Psoas muscle (tissue), 7 donors: ENCODE measurements at regions not wholly inside any gene's neighbourhood (a gene's known extent, or its start where the extent isn't known, plus 50 kb on each side); places are given as distances from the start of the nearest gene placed in this dataset.
"Not testable (repeated sequence)": the region's sequence is repeated elsewhere in the genome, so short reads cannot be mapped to it uniquely, and the experiment has no call there.

Experiments used
- ATAC-seq, 4 donors: fragments of 200-7000 bp; cut with Tn5 transposase; one replicate each; pipeline ENCODE4 v1.9.1; 2020; ENCODE audit warnings: moderate library complexity in 3 of 4, mild to moderate bottlenecking in 2 of 4
- DNase-seq, 2 donors: peaks; one replicate each; pipeline ENCODE4 v3.0.0-alpha.2; 2020
- H3K27ac ChIP-seq: fragments of 200-600 bp; one replicate; pipeline ENCODE4 v1.8.0; 2022
- H3K27me3 ChIP-seq, 3 donors: fragments of 200-600 bp in 1 of 3; one replicate each; pipeline versions ENCODE4 v1.6.1 to v1.8.0; 2013 to 2022; ENCODE audit warnings: low read length in 2 of 3, mild to moderate bottlenecking in 2 of 3, moderate library complexity in 1 of 3; ENCODE audit not compliant: insufficient read depth in 3 of 3
- H3K36me3 ChIP-seq, 2 donors: fragments of 200-600 bp in 1 of 2; one replicate each; pipeline versions ENCODE4 v1.6.1 to v1.8.0; 2013 to 2022; ENCODE audit warnings: low read depth in 1 of 2, mild to moderate bottlenecking in 1 of 2, moderate library complexity in 1 of 2; ENCODE audit not compliant: insufficient read depth in 1 of 2
- H3K4me1 ChIP-seq: fragments of 200-600 bp; one replicate; pipeline ENCODE4 v1.8.0; 2022
- H3K4me3 ChIP-seq: fragments of 200-600 bp; one replicate; pipeline ENCODE4 v1.8.0; 2022; ENCODE audit warnings: mild to moderate bottlenecking
- H3K9me3 ChIP-seq: fragments of 200-600 bp; one replicate; pipeline ENCODE4 v1.8.0; 2022
- CTCF ChIP-seq: fragments of 200-600 bp; IDR thresholded peaks from one replicate; pipeline ENCODE4 v1.8.0; 2022; ENCODE audit warnings: antibody characterized with exemption
- WGBS, 3 donors: extraction: QIAGEN DNeasy Blood & Tissue Kit; methylation state at CpG; one replicate each; pipeline versions ENCODE4 v1.1.6 to v1.1.7; 2013; 5-methylcytosine and 5-hydroxymethylcytosine counted together
- intact Hi-C, 2 donors: fragments of 100-400 bp; cut with DNase I; formaldehyde crosslinking; loops; one replicate each; pipeline versions ENCODE4 v1.11.0 to v1.14.2; 2022
- donor health status: healthy with polysubstance abuse.
- donor health status: DM: no; HTN: no; CAD: no; lungs with moderate emphysema.
- donor health status: Bipolar disorder and iron deficiency.
- donor health status: healthy.
- donor health status: DM: yes; HTN: yes; CAD: no.
- donor health status: DM: no; HTN: no; CAD: no.
- donor health status: DM: yes; HTN: yes; CAD: no.

GRCh38 chr4:81592701-81593100 lies 121.0 kb upstream of the RASGEF1B start:
- intact Hi-C loops = no loop called here

GRCh38 chr4:81590596-81590995 lies 118.9 kb upstream of the RASGEF1B start:
- no peak for TF ChIP-seq CTCF
- H3K4me1 ChIP-seq = no peaks in the 10 kb centered on the region
- DNase-seq = no peak
- no peak for ATAC-seq
- H3K27ac ChIP-seq = no peak overlapping the region
- WGBS, 3 donors = 91 to 100% (median 94%) methylated on average over 1 of the region's 1 CpG
- no peak overlapping the region for H3K4me3 ChIP-seq
- H3K27me3 ChIP-seq = no peaks in the 10 kb centered on the region
- intact Hi-C loops = no loop called here
- no peaks in the 10 kb centered on the region for H3K36me3 ChIP-seq
- H3K9me3 ChIP-seq = no peaks in the 10 kb centered on the region

More at GRCh38 chr4:81592701-81593100, 121.0 kb upstream of the RASGEF1B start:
- no peak for DNase-seq
- no peak overlapping the region for H3K27ac ChIP-seq
- H3K4me1 ChIP-seq = no peaks in the 10 kb centered on the region
- WGBS, 3 donors = 82 to 94% (median 84%) methylated on average over 2 of the region's 2 CpGs
- no peaks in the 10 kb centered on the region for H3K36me3 ChIP-seq
- H3K27me3 ChIP-seq = no peaks in the 10 kb centered on the region
- TF ChIP-seq CTCF = no peak
- no peak for ATAC-seq
- H3K9me3 ChIP-seq = no peaks in the 10 kb centered on the region
- H3K4me3 ChIP-seq = no peak overlapping the region

GRCh38 chr4:81589262-81589661 lies 117.6 kb upstream of the RASGEF1B start:
- H3K9me3 ChIP-seq = no peaks in the 10 kb centered on the region
- no peaks in the 10 kb centered on the region for H3K36me3 ChIP-seq
- no peak for DNase-seq
- H3K4me3 ChIP-seq = no peak overlapping the region
- no peaks in the 10 kb centered on the region for H3K27me3 ChIP-seq
- intact Hi-C loops = no loop called here
- no peak for ATAC-seq
- no peaks in the 10 kb centered on the region for H3K4me1 ChIP-seq
- TF ChIP-seq CTCF = no peak
- 96 to 98% (median 97%) methylated on average over 1 of the region's 1 CpG for WGBS, 3 donors
- no peak overlapping the region for H3K27ac ChIP-seq

- H3K36me3 ChIP-seq = no peaks in the 10 kb centered on the region
- H3K27ac ChIP-seq = no peak overlapping the region
- H3K4me3 ChIP-seq = no peak overlapping the region
- H3K4me1 ChIP-seq = no peaks in the 10 kb centered on the region
- intact Hi-C loops = no loop called here
- no peak for ATAC-seq
- TF ChIP-seq CTCF = no peak
- DNase-seq = no peak
- no peaks in the 10 kb centered on the region for H3K27me3 ChIP-seq
- no peaks in the 10 kb centered on the region for H3K9me3 ChIP-seq
- WGBS, 3 donors = 86 to 91% (median 88%) methylated on average over 3 of the region's 3 CpGs
Observed at GRCh38 chr4:81586706-81587105, 115.0 kb upstream of the RASGEF1B start.

- 94% methylated on average over 3 of the region's 3 CpGs for WGBS, 3 donors
- H3K9me3 ChIP-seq, intact Hi-C loops, H3K4me1 ChIP-seq, H3K4me3 ChIP-seq, H3K36me3 ChIP-seq, H3K27me3 ChIP-seq, DNase-seq, ATAC-seq, H3K27ac ChIP-seq: not testable (repeated sequence)
Observed at GRCh38 chr4:81580994-81581374, 109.3 kb upstream of the RASGEF1B start.
